GM21737 (cell line): ENCODE measurements at regions not wholly inside any gene's neighbourhood (a gene's known extent, or its start where the extent isn't known, plus 50 kb on each side); places are given as distances from the start of the nearest gene placed in this dataset.

Experiments
- ATAC-seq: cut with Tn5 transposase; IDR thresholded peaks from one replicate; pipeline ENCODE4 v1.9.1; 2021; ENCODE audit warnings: mild to moderate bottlenecking, moderate library complexity; ENCODE audit not compliant: unreplicated experiment

DNA sequence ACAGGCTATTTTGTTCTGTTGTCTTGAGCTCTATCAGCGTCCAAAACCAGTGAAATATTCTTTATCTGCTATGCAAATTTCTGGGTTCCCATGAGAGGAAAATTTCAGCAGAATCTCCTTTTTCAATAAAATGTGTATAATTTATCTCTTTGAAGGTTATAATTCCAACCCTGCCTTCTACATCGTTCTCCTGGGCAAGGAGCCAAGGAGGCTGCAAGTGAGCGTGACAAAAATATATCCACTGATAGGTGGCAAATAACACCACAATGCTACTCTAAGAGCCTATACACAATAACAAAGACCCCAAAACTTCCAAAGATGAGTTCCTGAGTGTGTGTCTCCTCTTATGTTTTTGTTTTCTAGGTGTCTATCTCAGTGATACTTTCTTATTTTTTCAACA, 664.7 kb upstream of the SORCS1 start:
- ATAC-seq = no peak

GRCh38 chr10:107826171-107826570, 661.7 kb upstream of the SORCS1 start:
- no peak for ATAC-seq

DNA sequence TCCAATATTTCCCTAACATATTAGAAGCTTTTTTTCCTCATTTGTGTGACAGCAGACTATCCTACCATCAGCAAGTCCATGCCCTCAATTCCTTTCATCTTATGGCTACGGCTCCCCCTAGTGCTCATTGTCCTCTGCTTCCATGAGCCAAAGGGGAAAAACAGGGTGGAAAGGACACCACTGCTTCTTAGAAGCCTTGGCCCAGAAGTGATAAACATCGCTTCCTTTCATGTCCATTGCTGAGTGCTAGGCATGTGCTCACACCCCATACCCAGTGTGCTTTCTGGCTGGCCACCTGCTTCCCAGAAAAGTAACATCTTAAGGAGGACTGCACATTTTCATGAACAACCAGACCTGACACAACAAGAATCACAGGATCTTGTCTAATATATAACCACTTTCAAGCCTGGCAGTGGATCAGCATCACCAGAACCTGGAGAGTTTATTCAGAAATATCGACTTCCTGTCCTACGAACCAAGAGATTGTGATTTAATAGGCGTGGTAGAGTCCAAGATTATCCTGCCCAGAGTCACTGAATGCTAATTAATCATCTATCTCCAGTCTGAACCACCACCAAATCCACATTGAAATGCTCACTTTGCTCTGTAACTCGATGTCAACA, 650.5 kb upstream of the SORCS1 start:
- no peak for ATAC-seq

GRCh38 chr10:107813451-107814162, 649.1 kb upstream of the SORCS1 start:
- no peak for ATAC-seq

GRCh38 chr10:107809889-107810288, 645.4 kb upstream of the SORCS1 start:
- no peak for ATAC-seq

- no peak for ATAC-seq
Observed at GRCh38 chr10:107807836-107808235, 643.3 kb upstream of the SORCS1 start.

DNA sequence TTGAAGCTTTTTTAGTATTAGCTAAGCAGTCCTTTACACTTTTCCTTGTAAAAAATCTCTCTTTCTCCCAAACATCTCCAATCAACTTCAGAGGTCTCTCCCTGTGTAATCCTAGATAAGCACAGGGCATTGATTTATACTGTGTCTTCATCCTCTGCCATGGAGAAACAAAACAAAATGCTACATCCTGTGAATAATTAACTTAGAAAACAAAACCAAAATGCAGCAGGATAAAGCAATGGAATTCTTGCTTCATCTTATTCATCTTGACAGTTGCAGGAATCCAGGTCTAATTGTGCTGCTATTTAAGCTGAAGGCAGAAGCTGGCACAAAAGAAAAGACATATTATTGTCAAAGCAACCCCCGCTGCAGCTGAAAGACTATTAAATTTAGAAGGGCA, 641.5 kb upstream of the SORCS1 start:
- ATAC-seq = no peak

DNA sequence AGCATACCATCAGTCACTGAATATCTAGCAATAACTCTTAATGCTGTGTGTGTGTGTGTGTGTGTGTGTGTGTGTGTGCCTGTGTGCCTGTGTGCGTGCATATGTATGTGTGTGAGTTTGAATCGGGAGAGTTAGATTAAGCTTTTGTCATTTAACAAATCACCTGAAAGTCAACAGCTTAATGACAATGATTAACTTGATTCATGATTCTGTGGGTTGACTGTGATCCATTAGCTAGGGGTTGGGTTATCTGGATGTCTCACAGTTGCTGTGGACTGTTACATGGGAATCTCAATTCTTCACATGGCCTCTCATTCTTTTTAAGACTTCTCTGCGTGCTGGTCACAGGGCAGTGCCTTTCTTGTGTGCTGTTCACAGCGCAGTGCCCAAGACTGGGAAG, 639.0 kb upstream of the SORCS1 start:
- ATAC-seq = no peak

GRCh38 chr10:107800061-107800460, 635.6 kb upstream of the SORCS1 start:
- ATAC-seq = no peak

- ATAC-seq = no peak
Observed at GRCh38 chr10:107790271-107790670, 625.8 kb upstream of the SORCS1 start.

GRCh38 chr10:107771066-107771465, 606.6 kb upstream of the SORCS1 start:
- no peak for ATAC-seq

GRCh38 chr10:107767185-107767584, 602.7 kb upstream of the SORCS1 start:
- no peak for ATAC-seq

- ATAC-seq = no peak
Observed at GRCh38 chr10:107754814-107755213, 590.3 kb upstream of the SORCS1 start.

GRCh38 chr10:107749235-107749634, 584.7 kb upstream of the SORCS1 start:
- no peak for ATAC-seq

DNA sequence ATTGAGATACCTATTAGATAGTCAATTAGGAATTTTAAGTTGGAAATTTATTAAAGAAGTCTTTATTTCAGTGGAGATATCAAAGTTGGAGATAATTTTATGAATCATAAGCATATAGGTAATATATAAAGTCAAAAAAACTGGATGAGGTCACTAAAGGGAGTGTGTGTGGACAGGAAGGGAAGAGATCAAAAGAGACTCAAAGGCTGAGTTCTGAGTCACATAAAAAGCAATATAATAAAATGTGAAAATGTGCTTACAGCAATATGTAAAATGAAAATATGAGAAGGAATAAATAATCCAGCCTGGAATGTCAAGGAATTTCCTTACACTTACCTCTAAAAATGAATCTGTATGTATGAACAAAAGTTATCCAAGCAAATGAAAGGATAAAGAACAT, 583.3 kb upstream of the SORCS1 start:
- ATAC-seq = no peak

DNA sequence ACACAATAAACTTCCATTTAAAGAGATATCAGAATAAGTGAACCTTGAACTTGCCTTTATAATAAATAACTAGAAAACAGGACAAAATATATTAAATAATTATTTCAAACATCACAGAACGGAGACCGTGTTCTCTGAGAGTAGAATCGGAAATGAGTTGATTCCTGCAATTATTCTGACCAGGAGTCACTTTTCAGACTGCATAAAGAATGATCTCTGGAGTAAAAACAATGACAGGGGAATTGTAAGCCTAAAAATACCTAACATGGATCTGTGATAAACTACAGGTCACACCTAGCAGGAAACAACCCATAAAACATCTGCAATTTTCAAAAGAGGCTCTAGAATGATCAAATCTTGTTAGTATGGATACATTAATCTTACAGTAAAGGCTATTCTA, 577.5 kb upstream of the SORCS1 start:
- ATAC-seq = no peak

GRCh38 chr10:107740962-107741690, 576.6 kb upstream of the SORCS1 start:
- ATAC-seq = no peak

DNA sequence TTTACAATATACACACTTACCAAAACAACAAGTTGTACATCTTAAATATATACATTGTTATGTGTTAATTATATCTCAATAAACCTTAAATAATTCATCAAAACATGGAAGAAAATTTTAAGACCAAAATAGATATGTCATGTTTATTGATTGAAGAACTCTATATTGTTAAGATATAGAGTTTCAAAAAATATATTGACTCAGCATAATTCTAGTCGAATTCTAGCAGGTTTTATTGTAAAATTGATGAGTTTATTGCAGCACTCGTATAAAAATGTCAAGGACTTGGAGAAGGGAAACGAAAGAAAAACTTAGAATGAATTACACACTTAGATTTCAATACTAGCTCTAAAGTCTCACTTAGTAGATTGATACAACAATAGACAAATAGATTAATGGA, 575.4 kb upstream of the SORCS1 start:
- ATAC-seq = no peak

DNA sequence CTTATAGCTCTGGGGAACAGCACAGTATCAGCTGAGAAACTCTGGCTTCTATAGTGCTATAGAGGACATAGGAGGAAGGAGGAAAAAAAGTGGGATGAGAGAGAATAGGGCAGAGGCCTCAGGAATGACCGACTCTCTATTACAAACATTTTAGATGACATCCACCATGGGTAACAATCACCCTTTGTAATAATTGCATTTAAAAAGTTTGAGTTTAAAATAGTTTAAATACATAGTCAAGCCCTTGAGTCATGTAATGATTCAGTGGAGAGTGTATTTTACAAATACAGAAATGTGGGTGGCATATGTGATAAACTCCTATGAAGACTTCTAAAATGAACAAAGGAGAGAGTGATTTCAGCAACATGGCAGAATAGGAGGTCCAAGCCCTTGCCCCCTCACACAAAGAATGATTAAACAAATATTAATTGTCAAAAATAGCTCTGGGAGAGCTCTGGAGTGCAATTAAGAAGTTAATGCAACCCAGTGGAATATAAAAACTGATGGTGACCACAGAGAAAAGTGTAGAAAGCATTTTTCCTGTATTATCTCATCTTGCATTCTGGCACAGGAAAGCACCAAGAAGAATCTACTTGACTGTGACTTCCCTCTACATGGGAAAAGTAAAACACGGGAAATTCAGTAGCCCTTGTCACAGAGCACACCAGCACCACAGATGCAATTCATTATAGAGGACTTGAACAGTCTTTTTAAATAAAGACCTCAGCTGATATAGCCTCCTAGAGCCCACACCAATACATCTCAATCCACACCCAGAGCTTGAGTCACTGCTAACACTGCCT, 569.0 kb upstream of the SORCS1 start:
- ATAC-seq = no peak

DNA sequence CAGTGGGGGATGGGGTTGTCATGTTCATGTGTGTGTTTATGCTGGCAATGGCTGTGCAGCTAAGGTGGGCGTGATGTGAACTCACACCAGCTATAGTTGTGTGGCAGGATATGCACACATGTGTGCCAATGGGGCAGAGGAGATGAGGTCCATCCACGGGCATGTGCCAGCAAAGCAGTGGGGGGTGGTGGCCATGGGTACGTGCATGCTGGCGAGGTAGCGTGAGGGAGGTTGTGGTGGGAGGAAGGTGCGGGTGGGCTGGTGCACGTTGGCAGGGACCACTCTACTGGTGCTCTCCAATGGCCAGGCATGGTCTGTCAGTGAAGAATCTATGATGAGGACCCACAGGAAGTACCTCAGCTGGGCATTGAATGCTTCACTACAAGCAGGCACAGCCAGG, 567.5 kb upstream of the SORCS1 start:
- no peak for ATAC-seq

GRCh38 chr10:107728807-107729206, 564.3 kb upstream of the SORCS1 start:
- ATAC-seq = no peak
